Endothelial cell of umbilical vein (primary cell): ENCODE measurements at regions not wholly inside any gene's neighbourhood (a gene's known extent, or its start where the extent isn't known, plus 50 kb on each side); places are given as distances from the start of the nearest gene placed in this dataset.

Experiments
- BruUV-seq: library from RNA; stranded (reverse); fragments of 400-500 nt; replicated peaks from 2 replicates; lab custom pipeline; 2021; lab: Mats Ljungman, UMichigan
- CTCF ChIA-PET: fragments of 300-600, 350-600 bp; sonication (Branson Sonifier 250); formaldehyde crosslinking; loops from one replicate; lab custom pipeline; 2021; ENCODE audit warnings: antibody characterized with exemption, inconsistent platforms; lab: Charles Lee
- POLR2A ChIA-PET: fragments of 300-600, 350-600 bp; sonication (Branson Sonifier 250); formaldehyde crosslinking; loops from one replicate; lab custom pipeline; 2021; ENCODE audit warnings: antibody characterized with exemption, inconsistent platforms; lab: Charles Lee
- DNase-seq: peaks from one replicate; pipeline ENCODE4 v3.0.0-alpha.2; 2011; ENCODE audit warnings: low read depth, low spot score
- FAIRE-seq: peaks from 2 replicates; lab custom pipeline; 2011; peaks lifted over from hg19 to GRCh38; lab: Jason Lieb, UNC
- H2AFZ ChIP-seq: 2 replicates; pipeline ENCODE4 v1.6.0; 2012; ENCODE audit warnings: low read depth, low read length, control low read depth, inconsistent platforms
- H3K27ac ChIP-seq: 2 replicates; pipeline ENCODE4 v1.5.1; 2011; ENCODE audit warnings: low read depth, mild to moderate bottlenecking, control low read depth, low read length, moderate library complexity; ENCODE audit not compliant: insufficient read depth
- H3K27me3 ChIP-seq, 2 experiments: 2 replicates each; pipeline versions ENCODE4 v1.6.0 to v1.6.1; 2011; ENCODE audit warnings: low read length in 2 of 2, mixed read lengths in 1 of 2; ENCODE audit not compliant: control insufficient read depth in 2 of 2, insufficient read depth in 2 of 2
- H3K36me3 ChIP-seq, 2 experiments: 2 replicates in 1 of 2; 3 replicates in 1 of 2; pipeline ENCODE4 v1.5.1; 2011; ENCODE audit warnings: low read length in 2 of 2, mild to moderate bottlenecking in 1 of 2, moderate library complexity in 1 of 2; ENCODE audit not compliant: control insufficient read depth in 2 of 2, insufficient read depth in 2 of 2; ENCODE audit errors: extremely low read depth in 1 of 2
- H3K4me1 ChIP-seq: 3 replicates; pipeline ENCODE4 v1.5.1; 2011; ENCODE audit warnings: mild to moderate bottlenecking, low read length; ENCODE audit not compliant: control insufficient read depth, insufficient read depth; ENCODE audit errors: extremely low read depth
- H3K4me2 ChIP-seq: 2 replicates; pipeline ENCODE4 v1.6.1; 2011; ENCODE audit warnings: low read length, control low read depth, mixed read lengths; ENCODE audit not compliant: insufficient read depth
- H3K4me3 ChIP-seq, 3 experiments: fragments of 200-600 bp in 1 of 3; sonication (generic), shearing (Covaris generic) in 1 of 3; replicated peaks in 1 of 3; 2 replicates each; pipeline ENCODE4 v1.5.1; 2011 to 2016; ENCODE audit warnings: control low read depth in 3 of 3, low read length in 3 of 3, mild to moderate bottlenecking in 2 of 3, inconsistent platforms in 1 of 3, low read depth in 1 of 3, moderate library complexity in 1 of 3; ENCODE audit not compliant: insufficient read depth in 1 of 3
- H3K79me2 ChIP-seq: 2 replicates; pipeline ENCODE4 v1.6.0; 2012; ENCODE audit warnings: low read length, inconsistent platforms; ENCODE audit not compliant: control insufficient read depth, insufficient read depth
- H3K9ac ChIP-seq: replicated peaks from 2 replicates; pipeline ENCODE3; 2011; ENCODE audit warnings: low read length, control low read depth; ENCODE audit not compliant: insufficient read depth; ENCODE audit errors: extremely low read depth
- H3K9me1 ChIP-seq: replicated peaks from 3 replicates; pipeline ENCODE4 v1.6.0; 2011; ENCODE audit warnings: mild to moderate bottlenecking, low read length; ENCODE audit not compliant: control insufficient read depth, insufficient read depth; ENCODE audit errors: extremely low read depth
- H3K9me3 ChIP-seq: replicated peaks from 2 replicates; pipeline ENCODE4 v1.5.1; 2012; ENCODE audit warnings: low read length, inconsistent platforms; ENCODE audit not compliant: control insufficient read depth, insufficient read depth
- H4K20me1 ChIP-seq: replicated peaks from 2 replicates; pipeline ENCODE3; 2011; ENCODE audit warnings: mild to moderate bottlenecking, low read length; ENCODE audit not compliant: control insufficient read depth, insufficient read depth; ENCODE audit errors: extremely low read depth
- GATA2 ChIP-seq: IDR thresholded peaks from 2 replicates; pipeline ENCODE4 v1.7.0; 2011; ENCODE audit warnings: low read depth, mild to moderate bottlenecking, moderate library complexity, mixed read lengths, low read length; ENCODE audit not compliant: insufficient read length, insufficient read depth
- MAX ChIP-seq: IDR thresholded peaks from 2 replicates; pipeline ENCODE4 v1.6.1; 2011; ENCODE audit not compliant: insufficient read depth, insufficient read length
- POLR2A ChIP-seq: IDR thresholded peaks from 2 replicates; pipeline ENCODE4 v1.6.1; 2012; ENCODE audit warnings: low read depth, mild to moderate bottlenecking, control low read depth, low read length
- dilution Hi-C: fragments of 300-500 bp; cut with MboI; formaldehyde crosslinking; loops from one replicate; pipeline ENCODE4 v1.15.0; 2019; ENCODE audit warnings: low sequenced_read_pairs; ENCODE audit not compliant: extremely low pct_ligation_motif_present
- intact Hi-C: fragments of 100-400 bp; cut with micrococcal nuclease; formaldehyde crosslinking; loops from one replicate; pipeline ENCODE4 v1.10.0; 2022

- BruUV-seq, result no TSS peak
- TF ChIP-seq POLR2A, result no peak
- H3K27ac ChIP-seq, result no peak overlapping the region
- H3K79me2 ChIP-seq, result no peaks in the 10 kb centered on the region
- no peaks in the 10 kb centered on the region for H3K9me3 ChIP-seq
- H3K27me3 ChIP-seq, result no peaks in the 10 kb centered on the region
- no peak overlapping the region for H2AFZ ChIP-seq
- ChIA-PET CTCF (interaction anchor here (1.7 kb wide), 1 partner anchor 9 kb away, joined by 5 read pairs; no protein-coding TSS in a partner anchor), POLR2A (no interaction called here)
- no peaks in the 10 kb centered on the region for H4K20me1 ChIP-seq
- no peaks in the 10 kb centered on the region for H3K36me3 ChIP-seq
- DNase-seq (peak; percentile 39), FAIRE-seq (no peak)
- intact Hi-C loops (no loop called here), dilution Hi-C loops (no loop called here)
- H3K9ac ChIP-seq, result no peak overlapping the region
- H3K4me1 ChIP-seq, result no peaks in the 10 kb centered on the region
- H3K4me2 ChIP-seq, result no peak overlapping the region
- H3K9me1 ChIP-seq, result no peaks in the 10 kb centered on the region
- H3K4me3 ChIP-seq, result no peak overlapping the region
These were observed 762.3 kb downstream of the DCDC2C start for GRCh38 chr2:4465671-4466070.

GRCh38 chr2:4475618-4476017 is 772.2 kb downstream of the DCDC2C start:
- dilution Hi-C loops (no loop called here), intact Hi-C loops (no loop called here)
- no peaks in the 10 kb centered on the region for H3K4me1 ChIP-seq
- POLR2A ChIA-PET, result no interaction called here
- no peaks in the 10 kb centered on the region for H3K9me1 ChIP-seq
- H3K9ac ChIP-seq, result no peak overlapping the region
- no peak overlapping the region for H3K4me3 ChIP-seq
- H3K79me2 ChIP-seq, result no peaks in the 10 kb centered on the region
- no peaks in the 10 kb centered on the region for H3K36me3 ChIP-seq
- no peaks in the 10 kb centered on the region for H3K9me3 ChIP-seq
- no peaks in the 10 kb centered on the region for H4K20me1 ChIP-seq
- no peak overlapping the region for H3K27ac ChIP-seq
- no peak for DNase-seq
- H3K4me2 ChIP-seq, result no peak overlapping the region
- no TSS peak for BruUV-seq
- H3K27me3 ChIP-seq, result no peaks in the 10 kb centered on the region
- no peak for TF ChIP-seq GATA2
- no peak for TF ChIP-seq MAX
- TF ChIP-seq POLR2A, result no peak
- no peak for FAIRE-seq
- CTCF ChIA-PET, result interaction anchor here (1.9 kb wide), 1 partner anchor 10 kb away, joined by 5 read pairs; no protein-coding TSS in a partner anchor
- no peak overlapping the region for H2AFZ ChIP-seq
